ENCODE measurements at regions not wholly inside any gene's neighbourhood (a gene's known extent, or its start where the extent isn't known, plus 50 kb on each side); places are given as distances from the start of the nearest gene placed in this dataset.
"Not testable (repeated sequence)": the region's sequence is repeated elsewhere in the genome, so short reads cannot be mapped to it uniquely, and the experiment has no call there.

DNA sequence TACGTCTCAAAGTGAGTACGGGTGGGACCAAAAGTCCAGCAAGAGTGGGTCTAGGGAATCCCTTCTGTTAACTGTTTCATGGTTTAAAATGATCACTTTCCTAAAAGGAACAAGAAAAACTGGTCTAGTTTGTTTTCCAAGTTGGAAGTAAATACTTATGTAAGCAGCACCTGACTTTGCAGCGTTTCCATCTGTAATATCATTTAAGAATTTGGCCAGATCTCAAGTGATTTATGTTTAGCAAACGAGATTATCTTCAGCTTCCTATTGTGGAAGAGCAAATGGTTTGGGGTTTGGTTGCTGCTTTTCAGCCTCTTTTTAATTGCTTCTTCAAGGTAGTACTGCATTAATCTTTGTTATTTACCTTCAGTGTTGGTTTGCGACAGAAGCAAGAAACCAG lies 50.4 kb downstream of the FHIP1A start:
- in situ Hi-C loops (cut with HindIII; ENCODE audit: low sequenced_read_pairs), result no loop called here
- peak; percentile 58 for DNase-seq (ENCODE audit: low spot score)

- in situ Hi-C loops (cut with HindIII; ENCODE audit: low sequenced_read_pairs), result no loop called here
- peak; percentile 43 for DNase-seq (ENCODE audit: low spot score)
These were observed 51.5 kb downstream of the FHIP1A start for GRCh38 chr4:151460434-151460833.

- in situ Hi-C loops (cut with HindIII; ENCODE audit: low sequenced_read_pairs), result no loop called here
- peak; percentile 78 for DNase-seq (ENCODE audit: low spot score)
These were observed 53.6 kb downstream of the FHIP1A start for GRCh38 chr4:151462554-151462953.

DNA sequence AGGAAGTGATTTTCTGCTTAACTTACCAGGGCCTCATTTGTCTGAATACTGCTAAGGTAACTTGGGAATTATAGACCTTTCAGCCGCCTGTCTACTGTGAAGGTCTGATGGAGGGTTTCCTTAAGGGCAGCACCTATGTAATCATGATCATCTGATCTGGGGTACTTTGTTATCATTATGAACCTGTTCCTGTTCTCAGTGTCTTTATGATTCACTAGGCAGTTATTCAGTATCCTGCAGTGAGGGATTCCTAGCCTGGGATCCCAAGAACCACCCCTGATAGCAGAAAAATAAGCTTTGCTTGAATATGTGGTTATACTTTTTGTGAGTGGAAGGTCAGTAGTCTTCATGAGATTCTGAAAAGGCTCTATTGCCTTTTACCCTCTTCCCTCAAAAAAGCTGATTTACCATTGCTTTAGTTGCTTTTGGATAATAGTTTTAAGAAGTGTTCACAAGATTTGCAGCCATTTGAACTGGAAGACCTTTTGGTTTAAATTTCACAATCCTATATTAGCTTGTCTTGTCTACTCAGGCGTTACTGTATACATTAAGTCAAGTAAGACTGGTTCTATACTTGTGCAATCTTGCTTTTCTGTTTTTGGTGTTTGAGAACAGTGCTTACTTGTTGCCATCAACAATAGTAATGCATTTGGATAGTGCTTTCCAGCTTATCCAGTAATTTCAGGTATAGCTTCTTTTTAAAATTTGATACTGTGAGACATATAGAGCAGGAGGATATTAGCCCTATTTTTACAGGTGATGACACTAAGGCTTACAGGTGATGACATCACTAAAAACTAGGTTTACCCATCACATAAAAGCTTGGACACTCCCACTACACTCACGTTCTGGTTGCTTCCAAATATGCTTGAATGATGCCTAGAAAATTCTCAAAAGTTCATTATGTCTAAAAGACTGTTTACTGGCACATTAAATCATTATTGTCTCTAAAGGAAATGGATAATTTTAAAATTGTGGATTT lies 60.0 kb downstream of the FHIP1A start:
- DNase-seq (ENCODE audit: low spot score), result peak; percentile 11
- in situ Hi-C loops (cut with HindIII; ENCODE audit: low sequenced_read_pairs), result no loop called here

DNA sequence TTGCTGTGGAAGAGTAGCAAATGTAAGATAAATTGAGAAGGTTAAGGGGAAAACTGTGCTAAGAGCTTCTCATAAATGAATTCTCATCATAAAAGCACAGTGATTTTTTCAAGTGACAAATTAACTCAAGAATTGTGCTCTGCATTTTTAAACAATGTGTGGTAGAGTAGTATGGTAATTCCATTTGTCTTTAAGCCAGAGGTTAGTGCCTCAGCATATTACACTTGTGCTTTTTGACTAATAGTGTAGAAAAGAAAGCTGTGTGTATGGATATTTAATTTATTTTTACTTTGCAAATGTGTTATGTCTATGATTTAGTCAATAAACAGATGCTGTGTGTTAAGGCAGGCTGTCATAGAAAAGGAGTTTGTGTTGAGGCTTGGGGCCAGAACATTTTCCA lies 61.0 kb downstream of the FHIP1A start:
- peak; percentile 35 for DNase-seq (ENCODE audit: low spot score)
- in situ Hi-C loops (cut with HindIII; ENCODE audit: low sequenced_read_pairs), result no loop called here

- in situ Hi-C loops (cut with HindIII; ENCODE audit: low sequenced_read_pairs), result no loop called here
These were observed 62.8 kb downstream of the FHIP1A start for GRCh38 chr4:151471728-151472127.

GRCh38 chr4:151472297-151472696 lies 63.3 kb downstream of the FHIP1A start:
- DNase-seq (ENCODE audit: low spot score), result peak; percentile 29
- in situ Hi-C loops (cut with HindIII; ENCODE audit: low sequenced_read_pairs), result no loop called here

More at GRCh38 chr4:151471728-151472127, 62.8 kb downstream of the FHIP1A start:
- DNase-seq (ENCODE audit: low spot score), result no peak

- DNase-seq (ENCODE audit: low spot score), result peak; percentile 31
- in situ Hi-C loops (cut with HindIII; ENCODE audit: low sequenced_read_pairs), result no loop called here
These were observed 63.7 kb downstream of the FHIP1A start for GRCh38 chr4:151472711-151473110.

DNA sequence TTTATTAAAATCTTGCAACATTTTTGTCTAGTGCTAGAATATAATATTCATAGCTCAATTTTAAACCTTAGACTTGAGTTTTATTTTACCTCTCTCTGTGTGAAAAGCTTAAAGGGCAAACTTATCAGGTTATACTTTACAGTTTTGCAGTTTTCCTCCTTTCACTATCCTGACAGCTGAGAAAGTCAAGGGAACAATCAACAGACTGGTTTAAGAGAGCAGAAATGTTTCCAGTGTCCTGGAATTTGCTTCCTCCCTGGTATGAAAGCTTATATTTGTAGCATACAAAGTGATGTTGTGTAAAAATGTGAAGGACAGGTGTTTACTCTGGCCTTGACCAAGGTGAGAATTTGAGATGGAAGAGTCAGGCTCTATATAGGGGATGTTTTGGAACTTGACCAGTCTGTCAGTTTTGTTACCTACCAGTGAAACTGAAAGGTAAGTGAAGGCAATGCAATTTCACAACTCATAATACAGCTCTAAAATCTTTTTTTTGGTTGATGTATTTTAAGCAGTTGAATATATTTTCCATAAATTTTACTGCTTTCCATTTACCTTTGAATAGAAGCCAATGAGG lies 64.6 kb downstream of the FHIP1A start:
- peak; percentile 36 for DNase-seq (ENCODE audit: low spot score)
- in situ Hi-C loops (cut with HindIII; ENCODE audit: low sequenced_read_pairs), result no loop called here

DNA sequence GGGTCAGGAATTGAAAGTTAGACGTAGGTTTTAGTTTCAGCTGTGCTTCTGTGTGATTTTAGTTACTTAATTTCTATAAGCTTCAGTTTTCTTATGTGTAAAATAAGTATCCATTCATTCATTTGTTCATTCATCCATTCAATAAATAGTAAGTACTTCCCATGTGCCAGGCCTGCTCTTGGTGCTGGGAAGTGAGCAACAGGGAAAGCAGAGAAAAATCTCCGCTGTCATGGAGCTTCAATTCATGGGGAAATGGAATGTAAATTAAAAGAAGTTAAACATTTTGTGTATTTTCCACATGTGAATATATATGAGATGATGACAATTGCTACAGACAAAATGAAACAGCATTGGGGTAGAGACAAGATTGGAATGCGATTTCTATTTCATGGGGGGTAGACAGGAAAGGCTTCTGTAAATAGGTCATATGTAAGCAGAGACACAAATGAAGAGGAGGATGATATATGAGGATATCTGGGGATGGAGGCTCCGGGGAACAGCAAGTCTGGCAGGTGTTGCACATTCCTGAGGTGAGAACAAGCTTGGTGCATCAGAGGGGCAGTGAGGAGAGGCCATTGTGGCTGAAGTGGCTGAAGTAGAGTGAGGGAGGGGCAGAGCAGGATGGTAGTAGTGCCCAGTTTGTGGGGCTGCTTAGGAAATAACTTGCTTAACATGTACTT lies 66.2 kb downstream of the FHIP1A start:
- in situ Hi-C loops (cut with HindIII; ENCODE audit: low sequenced_read_pairs), result no loop called here
- DNase-seq (ENCODE audit: low spot score), result peak; percentile 25

DNA sequence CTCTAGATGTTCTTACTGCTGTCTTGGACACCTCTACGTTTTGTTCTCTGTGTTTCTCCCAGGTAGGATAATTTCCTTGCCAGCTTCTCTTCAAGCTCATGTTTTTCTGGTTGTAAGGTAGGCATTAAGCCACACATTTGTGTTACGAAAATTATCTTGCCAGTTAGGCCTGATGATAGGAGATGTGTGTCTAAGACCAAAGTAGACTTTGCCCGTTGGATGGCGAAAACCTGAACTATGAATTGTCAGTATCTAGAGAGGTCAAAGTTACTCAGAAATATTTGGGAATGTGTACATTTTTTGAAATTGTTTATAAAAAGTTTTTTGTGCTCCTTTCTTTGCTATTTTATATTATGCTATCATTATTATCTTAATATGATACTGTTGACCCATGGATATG lies 72.8 kb downstream of the FHIP1A start:
- in situ Hi-C loops (cut with HindIII; ENCODE audit: low sequenced_read_pairs), result no loop called here
- no peak for DNase-seq (ENCODE audit: low spot score)

GRCh38 chr4:151484396-151485102 lies 75.6 kb downstream of the FHIP1A start:
- in situ Hi-C loops (cut with HindIII; ENCODE audit: low sequenced_read_pairs), result no loop called here
- DNase-seq (ENCODE audit: low spot score), result peak; percentile 43

- DNase-seq (ENCODE audit: low spot score), result no peak
- in situ Hi-C loops (cut with HindIII; ENCODE audit: low sequenced_read_pairs), result no loop called here
These were observed 76.7 kb downstream of the FHIP1A start for GRCh38 chr4:151485541-151486131.

GRCh38 chr4:151486168-151486567 lies 77.2 kb downstream of the FHIP1A start:
- in situ Hi-C loops (cut with HindIII; ENCODE audit: low sequenced_read_pairs), result no loop called here
- DNase-seq (ENCODE audit: low spot score), result no peak

DNA sequence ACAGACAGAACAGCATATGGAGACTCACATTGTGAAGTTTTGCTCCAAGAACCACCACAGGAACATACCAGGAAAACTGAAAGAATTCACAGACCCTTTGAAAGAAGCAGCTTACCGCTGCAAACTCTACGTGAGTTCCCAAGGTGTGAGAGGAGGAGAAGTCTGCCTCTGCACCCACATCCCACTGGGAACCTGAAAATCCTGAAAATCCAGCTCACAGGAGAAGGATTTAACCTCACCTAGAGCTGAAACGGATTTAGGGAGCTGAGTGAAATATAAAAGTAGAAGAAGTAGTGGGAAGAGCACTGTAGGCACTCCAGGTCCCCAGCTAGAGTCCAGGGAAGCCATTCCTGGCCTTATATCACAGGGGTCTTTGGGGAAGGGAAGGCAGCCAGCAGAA lies 80.0 kb downstream of the FHIP1A start:
- in situ Hi-C loops (cut with HindIII; ENCODE audit: low sequenced_read_pairs), result no loop called here
- DNase-seq (ENCODE audit: low spot score), result no peak

DNA sequence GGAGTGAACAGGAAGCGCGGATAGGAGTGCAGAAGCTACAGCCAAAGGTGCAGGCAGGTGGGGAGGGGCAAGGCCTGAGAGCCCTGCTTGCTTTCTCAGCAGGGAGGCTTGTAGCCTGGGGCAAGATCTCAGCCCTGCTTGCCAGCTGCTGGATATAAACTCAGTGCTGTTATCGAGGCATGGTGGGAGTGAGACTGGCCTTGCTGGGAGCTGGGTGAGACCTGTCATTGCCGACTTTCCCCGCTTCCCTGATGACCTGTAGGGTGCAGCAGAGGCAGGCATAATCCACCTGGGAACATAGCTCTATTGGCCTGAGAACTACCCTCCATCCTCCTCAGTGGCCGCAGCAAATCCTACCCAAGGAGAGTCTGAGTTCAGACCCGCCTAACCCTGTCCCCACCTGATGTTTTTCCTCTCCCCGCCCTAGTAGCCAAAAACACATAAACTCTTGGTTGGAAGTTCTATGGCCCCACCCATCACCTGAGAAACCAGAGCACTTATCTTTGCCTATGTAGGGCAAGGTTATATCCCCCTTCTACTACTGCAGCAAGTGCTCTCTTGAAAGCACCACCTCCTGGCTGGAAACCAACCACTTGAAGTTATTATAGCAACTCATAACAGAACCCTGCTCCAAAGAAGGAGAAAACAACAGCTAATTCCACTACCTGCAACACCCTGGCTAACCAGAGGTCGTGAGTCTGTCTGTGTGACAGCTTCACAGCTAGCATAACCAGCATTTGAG lies 80.7 kb downstream of the FHIP1A start:
- no peak for DNase-seq (ENCODE audit: low spot score)
- in situ Hi-C loops (cut with HindIII; ENCODE audit: low sequenced_read_pairs), result no loop called here

GRCh38 chr4:151495612-151496011 lies 86.6 kb downstream of the FHIP1A start:
- in situ Hi-C loops (cut with HindIII; ENCODE audit: low sequenced_read_pairs); DNase-seq (ENCODE audit: low spot score): not testable (repeated sequence)

DNA sequence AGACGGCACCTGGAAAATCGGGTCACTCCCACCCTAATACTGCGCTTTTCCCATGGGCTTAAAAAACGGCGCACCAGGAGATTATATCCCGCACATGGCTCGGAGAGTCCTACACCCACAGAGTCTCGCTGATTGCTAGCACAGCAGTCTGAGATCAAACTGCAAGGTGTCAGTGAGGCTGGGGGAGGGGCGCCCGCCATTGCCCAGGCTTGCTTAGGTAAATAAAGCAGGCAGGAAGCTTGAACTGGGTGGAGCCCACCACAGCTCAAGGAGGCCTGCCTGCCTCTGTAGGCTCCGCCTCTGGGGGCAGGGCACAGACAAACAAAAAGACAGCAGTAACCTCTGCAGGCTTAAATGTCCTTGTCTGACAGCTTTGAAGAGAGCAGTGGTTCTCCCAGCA lies 102.6 kb downstream of the FHIP1A start:
- in situ Hi-C loops (cut with HindIII; ENCODE audit: low sequenced_read_pairs), result not testable (repeated sequence)

More for the DNA sequence above, 102.6 kb downstream of the FHIP1A start:
- DNase-seq (ENCODE audit: low spot score), result not testable (repeated sequence)
